GM19239 (cell line): ENCODE measurements at regions not wholly inside any gene's neighbourhood (a gene's known extent, or its start where the extent isn't known, plus 50 kb on each side); places are given as distances from the start of the nearest gene placed in this dataset.

Experiments
- DNase-seq: peaks from one replicate; pipeline ENCODE4 v3.0.0; 2011; ENCODE audit warnings: low spot score; ENCODE audit not compliant: insufficient read length
- FAIRE-seq: peaks from 2 replicates; lab custom pipeline; 2011; peaks lifted over from hg19 to GRCh38; lab: Jason Lieb, UNC

DNA sequence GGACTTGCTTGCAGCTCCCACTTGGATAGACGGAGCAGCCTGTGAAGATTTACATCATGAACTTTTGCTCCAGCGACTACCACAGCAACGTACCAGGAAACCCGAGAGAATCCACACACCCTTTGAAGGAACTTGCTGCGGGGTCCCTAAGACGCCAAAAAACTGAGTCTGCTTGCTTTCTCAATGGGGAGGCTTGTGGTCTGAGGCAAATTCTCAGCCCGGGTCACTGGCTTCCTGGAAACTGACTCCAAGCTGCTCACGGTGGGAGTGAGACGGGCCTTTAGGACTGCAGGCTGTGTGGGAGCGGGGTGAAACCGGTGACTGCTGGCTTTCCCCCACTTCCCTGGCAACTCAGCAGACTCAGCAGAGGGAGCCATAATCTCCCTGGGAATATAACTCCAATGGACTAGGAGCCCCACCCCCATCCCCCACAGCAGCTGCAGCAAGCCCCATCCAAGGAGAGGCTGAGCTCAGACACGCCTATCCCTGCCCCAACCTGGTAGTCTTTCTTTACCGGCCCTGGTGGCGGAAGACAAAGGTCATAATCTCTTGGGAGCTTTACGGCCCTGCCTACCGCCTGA, 466.0 kb downstream of the CAAP1 start:
- DNase-seq (no peak), FAIRE-seq (no peak)

DNA sequence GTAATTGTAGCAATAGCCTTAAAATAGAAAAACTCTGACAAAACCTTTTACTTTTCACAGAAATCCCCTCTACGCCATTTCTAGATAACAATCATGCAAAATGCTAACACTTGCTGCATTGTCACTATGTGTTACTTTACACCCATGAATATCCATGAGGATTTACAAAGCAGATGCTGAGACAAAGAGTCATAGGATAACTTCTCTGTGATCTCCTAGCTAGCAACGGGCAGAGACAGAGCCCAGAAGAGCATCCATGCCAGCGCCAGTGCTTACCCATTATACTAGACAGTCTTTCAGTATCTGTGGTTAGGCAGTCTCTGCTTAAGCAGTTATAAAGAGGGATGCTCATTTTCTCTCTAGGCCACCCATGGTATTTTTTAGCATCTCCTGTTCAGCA, 474.1 kb downstream of the CAAP1 start:
- DNase-seq = no peak
- no peak for FAIRE-seq

DNA sequence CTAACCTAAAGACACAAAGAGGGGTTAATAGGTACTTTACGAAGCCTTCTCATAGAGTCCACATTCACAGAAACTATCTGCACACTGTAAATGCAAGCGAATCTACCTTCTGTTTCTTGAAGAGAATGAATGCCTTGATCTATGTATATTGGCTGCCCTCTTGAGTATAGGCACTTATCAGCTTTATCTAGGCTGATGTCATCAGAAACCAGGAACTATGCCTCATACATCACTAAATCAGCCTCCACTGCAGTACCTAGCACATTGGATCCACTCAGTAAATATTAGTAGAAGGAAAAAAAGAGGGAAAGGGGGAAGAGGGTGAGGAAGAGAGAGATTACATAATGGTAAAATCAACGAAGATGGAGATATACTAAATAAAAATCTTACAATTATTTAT, 477.1 kb downstream of the CAAP1 start:
- DNase-seq (no peak), FAIRE-seq (no peak)

DNA sequence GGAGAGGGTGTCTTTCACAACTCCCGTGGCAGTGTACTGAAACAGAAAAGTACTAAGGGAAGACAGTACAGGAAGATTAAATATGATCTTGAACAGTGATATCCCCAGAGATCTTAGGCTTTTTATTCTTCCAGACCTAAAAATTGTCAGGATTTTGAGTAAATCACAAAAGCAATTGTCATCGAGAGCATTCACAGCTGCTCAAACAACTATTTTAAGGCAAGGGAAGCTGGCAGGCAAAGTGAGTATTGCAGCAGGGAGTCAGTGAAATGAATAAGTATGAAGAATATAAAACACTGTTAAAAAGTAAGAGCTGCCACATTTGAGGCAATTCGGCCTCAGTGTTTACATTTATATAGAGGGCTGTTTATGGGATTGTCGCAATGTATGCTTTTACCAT, 479.0 kb downstream of the CAAP1 start:
- FAIRE-seq (no peak), DNase-seq (no peak)

DNA sequence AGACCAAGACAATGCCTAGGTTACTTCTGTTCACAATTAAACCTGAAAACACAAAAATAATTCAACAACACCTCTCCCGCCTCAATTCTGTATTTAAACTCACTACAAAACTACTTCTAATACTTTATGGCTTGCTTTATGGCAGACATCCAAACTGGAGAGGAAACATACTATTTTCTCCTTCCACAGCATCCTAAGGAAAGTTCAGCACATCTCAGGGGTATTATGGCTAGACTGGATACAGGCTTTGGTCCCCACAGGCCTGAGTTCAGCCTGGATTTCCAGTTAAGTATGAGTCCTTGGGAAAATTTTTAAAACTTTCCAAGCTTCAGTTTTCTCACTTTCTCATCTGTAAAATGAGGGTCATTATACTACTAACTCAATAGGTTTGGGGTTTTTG, 480.2 kb downstream of the CAAP1 start:
- DNase-seq (no peak), FAIRE-seq (no peak)

DNA sequence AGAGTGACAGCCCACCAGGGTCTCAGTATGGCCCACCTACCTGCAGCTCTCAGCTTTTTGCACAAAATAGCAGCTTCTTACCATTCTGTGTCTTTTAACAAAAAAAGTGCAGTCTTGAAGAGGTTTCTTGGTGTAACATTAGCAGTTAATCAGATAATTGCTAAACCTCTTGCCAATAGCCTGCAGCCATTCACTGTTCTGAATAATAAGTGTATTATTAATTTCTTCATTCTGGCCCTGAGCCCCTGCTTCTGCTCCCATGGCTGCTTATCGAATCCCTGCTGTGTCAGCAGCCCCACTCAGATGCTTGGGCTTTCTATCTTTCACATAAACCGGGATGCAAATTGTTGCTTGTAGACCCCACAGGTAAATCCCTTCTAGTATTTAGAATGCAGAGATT, 485.9 kb downstream of the CAAP1 start:
- FAIRE-seq (no peak), DNase-seq (no peak)

DNA sequence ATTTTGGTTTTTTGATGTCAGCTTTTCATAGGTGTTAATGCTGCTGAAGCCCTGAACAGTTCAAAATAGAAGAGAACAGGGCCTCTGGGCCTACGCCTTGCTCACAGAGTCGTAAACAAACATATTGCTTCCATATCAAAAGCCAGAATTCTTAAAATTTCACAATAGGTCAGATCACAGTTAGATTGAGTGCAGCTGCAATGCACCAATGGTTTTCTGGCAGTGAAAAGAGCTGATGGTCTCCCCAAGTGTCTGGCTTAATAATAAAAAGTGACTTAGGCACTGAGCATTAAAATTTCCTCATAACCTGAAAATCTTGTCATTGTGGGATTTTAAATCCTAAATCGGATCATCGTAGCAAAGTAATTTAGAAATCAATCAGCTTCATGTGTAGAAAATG, 493.0 kb downstream of the CAAP1 start:
- FAIRE-seq (no peak), DNase-seq (no peak)

DNA sequence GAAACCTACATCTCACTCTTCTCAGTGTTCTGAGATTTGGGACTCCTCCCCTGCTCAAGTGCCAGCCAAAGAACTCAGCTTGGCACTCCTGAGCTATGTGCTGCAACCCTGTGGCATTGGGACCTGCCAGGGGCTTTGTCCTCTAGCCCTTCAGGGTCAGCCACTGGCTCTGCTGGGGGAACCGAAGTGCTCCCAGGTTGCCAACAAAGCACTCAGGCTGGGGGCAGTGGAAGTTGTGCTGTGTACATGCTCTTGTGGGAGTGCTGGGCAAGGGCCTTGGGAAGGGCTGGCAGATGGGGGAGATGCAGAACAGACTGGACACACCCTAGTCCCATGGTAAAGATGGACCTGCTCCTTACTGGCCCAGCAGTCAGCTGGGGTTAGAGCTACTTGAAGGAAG, 498.6 kb downstream of the CAAP1 start:
- FAIRE-seq = no peak

DNA sequence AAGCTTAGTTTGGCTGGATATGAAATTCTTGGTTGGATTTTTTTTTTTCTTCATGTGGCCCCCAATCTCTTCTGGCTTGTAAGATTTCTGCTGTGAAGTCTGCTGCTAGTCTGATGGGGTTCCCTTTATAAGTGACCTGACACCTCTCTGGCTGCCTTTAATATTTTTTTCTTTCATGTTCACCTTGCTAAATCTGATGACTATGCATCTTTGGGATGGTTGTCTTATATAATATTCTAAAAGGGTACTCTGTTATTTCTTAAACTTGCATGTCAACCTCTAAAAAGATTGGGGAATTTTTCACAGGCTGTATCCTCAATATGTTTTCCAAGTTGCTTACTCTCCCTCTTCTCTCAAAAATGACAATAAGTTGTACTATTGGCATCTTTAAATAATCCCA, 500.0 kb downstream of the CAAP1 start:
- DNase-seq (no peak), FAIRE-seq (no peak)

More for the DNA sequence above, 498.6 kb downstream of the CAAP1 start:
- DNase-seq = no peak

DNA sequence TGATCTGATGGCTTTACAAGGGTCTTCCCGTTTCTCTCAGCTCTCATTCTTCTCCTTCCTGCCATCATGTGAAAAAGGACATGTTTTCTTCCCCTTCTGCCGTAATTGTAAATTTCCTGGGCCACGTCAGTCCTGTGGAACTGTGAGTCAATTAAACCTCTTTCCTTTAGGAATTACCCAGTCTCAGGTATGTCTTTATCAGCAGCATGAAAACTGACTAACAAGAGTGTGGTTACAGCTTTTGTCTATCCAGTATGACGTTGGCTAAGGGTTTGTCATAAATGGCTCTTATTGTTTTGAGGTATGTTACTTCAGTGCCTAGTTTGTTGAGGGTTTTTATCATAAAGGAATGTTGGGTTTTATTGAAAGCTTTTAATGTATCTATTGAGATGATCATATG, 501.6 kb downstream of the CAAP1 start:
- DNase-seq (no peak), FAIRE-seq (no peak)

DNA sequence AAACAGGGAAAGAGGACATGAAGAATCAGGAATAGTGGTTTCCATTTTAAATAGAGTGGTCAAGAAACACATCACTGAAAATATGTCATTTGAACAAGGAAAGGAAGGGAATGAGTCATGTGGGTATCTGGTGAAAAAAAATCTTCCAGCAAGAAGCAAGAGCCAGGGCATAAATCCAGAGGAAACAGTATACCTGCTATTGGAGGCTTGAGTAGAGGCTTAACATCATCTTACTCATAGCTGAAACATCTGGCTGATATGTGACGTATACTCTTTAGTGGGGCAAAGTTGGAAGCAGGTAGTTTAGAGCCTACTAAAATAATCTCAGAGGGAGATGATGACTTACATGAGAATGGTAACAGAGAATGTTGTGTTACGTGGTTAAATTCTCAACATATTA, 517.2 kb downstream of the CAAP1 start:
- no peak for FAIRE-seq

DNA sequence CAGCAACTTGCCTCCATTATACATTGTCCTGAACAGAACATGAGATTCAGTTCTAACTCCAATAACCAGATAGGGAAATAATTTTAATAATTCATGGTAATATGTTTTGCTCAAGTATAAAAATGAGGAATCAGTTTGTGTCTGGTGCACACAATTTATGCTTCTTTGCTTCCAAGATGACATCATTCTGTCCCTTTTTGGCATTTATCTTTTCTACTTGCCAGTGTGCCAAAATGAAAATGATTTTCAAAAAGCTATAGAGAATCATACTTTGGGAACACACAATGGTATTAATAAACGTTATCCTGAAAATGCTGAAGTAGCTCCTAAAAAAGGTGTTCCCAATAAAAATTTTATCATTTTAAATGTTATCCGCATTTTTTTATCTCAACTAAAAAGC, 519.0 kb downstream of the CAAP1 start:
- DNase-seq (no peak), FAIRE-seq (no peak)

More for the DNA sequence above, 517.2 kb downstream of the CAAP1 start:
- DNase-seq = no peak

DNA sequence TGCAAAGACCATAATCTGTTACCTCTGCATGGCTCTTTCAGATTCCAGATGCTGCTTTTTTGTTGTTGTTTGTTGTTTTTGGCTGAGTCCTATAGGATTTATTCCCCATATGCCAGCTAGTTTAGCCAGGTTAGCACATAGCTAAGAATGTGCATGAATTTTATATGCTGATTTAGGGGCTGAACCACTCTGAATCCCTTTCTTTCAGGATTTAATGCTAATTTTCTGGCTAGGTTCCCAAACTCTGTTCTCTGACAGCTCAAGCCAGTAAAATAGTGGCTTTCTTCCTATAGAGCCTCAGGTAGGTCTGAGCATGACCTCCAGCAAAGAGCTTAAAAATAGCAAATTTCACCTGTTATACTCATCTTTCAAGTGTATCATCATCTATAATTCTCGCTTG, 521.4 kb downstream of the CAAP1 start:
- DNase-seq = no peak
- FAIRE-seq = no peak

DNA sequence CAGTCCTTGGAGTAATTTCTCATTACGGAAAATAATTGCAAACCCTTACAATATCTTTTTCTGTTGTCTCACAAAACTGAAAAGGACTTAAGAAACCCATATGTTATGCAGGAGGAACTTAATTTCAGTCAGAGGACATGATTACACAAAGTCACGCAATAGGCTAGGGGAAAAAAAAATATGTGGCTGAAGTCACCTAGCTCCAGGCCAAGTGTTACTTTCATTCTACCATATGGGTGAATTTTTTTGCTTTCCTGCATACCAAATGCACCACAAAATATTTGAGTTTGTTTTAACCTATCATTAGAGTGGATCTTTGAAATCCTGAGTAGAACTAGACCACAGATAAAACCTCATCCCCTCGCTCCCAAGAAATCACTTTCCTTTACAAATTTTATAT, 523.5 kb downstream of the CAAP1 start:
- FAIRE-seq (no peak), DNase-seq (no peak)

DNA sequence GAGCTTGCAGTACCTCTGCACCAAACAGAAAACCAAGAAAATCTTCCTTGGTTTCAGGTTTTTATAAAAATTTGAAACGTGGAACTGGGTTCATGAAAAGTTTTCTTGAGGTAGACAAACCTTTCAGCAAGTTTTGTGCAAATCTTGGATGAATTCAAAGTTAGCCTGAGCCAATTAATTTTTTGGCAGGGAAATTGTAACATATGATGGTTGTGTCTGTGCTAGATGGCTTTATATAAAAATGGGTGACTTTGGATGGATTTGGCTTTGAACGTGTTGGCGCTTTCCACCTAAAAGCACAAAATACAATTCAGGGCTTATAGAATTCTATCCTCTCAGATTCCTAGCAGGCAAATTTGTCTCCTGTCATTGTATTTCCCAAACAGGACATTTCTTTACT, 524.4 kb downstream of the CAAP1 start:
- DNase-seq = no peak
- no peak for FAIRE-seq

DNA sequence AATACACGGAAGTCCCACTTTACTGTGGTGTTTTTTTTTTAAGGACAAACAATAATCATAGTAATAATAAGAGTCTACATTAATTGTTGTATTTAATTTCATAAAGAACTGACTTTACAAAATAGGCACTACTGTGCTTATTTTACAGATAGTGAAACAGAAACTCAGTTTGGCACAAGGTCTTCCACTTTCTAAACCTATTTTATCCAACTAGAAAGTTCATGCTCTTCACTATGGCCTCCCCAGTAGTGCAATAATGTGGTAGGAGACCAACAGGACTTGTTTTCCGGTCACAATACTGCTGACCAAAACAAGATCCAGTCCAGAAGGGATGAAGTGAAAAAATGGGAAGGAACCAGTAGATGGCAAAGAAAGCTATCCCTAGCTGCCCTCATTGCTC, 531.6 kb downstream of the CAAP1 start:
- FAIRE-seq (no peak), DNase-seq (no peak)

DNA sequence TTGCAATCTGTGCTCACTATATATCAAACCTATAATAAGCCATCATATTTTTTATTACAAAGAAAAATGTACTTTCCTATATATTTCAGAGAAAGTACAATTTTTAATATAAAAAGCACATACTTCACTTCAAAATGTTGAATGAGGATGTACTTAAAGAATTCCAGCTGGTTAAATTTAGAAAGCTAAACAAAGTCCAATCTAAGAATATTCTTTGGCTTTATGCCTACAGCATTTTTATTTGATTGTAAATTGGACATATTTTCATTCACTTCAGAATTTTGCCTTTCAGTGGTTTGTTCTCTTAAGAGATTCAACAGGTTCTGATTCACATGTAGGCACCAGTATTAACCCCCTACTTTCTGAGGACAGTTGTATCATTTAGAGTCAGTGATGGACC, 533.8 kb downstream of the CAAP1 start:
- DNase-seq = no peak
- no peak for FAIRE-seq

DNA sequence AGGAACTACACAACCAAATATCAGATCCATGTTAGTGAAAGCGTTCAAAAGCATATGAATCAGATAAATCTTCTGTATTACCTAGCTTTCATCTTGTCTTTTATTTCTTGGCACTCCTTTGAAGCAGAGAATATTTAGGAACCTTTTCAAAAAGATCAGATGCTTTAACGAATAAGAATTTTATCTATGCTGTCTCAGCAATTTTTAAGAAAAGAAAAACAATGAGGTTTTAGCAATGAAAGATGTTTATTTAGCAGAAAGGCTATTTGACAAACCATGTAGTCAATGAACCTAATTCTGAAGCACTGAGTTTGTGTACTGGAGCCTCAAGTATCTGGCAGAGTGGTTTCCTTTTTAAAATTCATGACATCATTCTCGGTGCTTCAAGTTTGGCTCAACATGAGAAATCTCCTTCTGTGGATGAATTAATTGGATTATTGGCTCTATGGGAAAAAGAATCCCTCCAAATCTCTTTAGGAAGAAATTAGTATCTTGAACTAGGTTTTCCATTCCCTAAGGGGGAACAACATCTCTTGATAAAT, 534.7 kb downstream of the CAAP1 start:
- DNase-seq (no peak), FAIRE-seq (no peak)

DNA sequence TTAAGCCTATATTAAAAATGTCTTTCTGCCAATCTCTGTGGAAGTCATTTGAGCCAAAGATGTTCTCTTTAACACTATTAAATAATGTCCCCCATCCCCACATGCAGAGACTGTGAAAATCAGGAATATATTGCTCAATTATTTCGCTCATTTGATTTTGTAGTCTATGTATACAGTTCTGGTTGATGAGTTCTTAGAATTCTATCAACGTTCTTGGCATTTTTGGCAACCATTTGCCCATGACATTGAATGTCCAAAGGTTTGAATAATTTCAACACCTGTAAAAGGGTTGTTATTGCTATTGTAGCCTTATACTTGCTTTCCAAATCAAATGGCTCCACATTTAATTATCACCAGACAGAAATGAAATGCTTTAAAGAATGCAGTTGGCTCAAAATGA, 536.1 kb downstream of the CAAP1 start:
- FAIRE-seq (no peak), DNase-seq (no peak)

DNA sequence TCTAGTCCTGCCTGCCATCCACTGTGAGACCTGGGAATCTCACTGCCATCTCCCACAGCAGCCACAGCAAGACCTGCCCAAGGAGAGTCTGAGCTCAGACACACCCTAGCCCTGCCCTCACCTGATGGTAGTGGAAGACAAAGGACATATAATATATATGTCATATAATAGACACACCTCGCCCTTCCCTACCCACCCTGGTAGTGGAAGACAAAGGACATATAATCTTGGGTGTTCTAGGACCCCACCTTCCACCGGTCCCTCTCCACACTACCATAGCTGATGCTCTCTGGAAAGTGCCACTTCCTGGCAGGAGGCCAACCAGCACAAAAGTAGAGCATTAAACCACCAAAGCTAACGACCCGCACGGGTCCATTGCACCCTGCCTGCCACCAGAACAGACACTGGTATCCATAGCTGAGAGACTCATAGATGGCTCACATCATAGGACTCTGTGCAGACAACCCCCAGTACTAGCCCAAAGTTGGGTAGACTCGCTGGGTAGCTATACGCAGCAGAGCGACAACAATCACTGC, 545.6 kb downstream of the CAAP1 start:
- FAIRE-seq = no peak

DNA sequence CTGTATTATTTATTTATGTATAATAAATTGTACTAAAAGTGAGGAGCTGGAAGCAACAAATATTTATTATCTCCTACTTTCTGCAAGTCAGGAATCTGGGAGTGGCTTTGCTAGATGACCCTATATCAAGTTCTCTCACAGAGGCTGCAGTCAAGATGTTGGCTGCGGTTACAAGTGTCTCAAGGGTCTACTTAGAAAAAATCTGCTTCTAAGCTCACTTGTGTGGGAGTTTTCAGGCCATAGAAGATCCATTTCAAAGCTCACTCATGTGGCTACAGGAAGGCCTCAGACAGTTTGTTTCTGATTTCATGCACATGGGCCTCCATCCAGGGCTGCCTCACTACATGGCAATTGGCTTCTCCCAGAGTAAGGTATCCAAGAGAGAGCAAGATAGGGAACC, 551.1 kb downstream of the CAAP1 start:
- no peak for DNase-seq
- FAIRE-seq = no peak

More for the DNA sequence above, 545.6 kb downstream of the CAAP1 start:
- DNase-seq = no peak

DNA sequence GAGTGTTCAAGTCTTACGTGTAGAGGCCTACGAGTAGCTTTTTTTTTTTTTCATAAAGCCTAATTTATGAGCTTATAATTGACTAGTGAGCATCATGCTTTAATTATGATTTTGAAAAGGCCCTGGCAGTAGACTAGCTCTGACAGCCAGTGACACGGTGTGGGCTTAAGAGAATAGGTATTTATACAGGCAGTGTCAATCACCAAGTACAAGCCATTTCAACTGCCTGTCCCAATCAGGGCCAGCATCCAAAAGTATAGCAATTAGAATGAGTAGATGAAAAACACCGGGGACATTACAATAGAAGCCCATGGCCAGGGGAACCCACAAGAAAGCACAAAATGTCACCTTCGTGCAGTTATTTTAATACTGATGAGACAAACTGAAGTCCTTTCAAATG, 552.8 kb downstream of the CAAP1 start:
- FAIRE-seq (no peak), DNase-seq (no peak)
